CD4-positive, alpha-beta T cell treated with Interleukin-1 beta for 1 hour (primary cell): ENCODE measurements at regions not wholly inside any gene's neighbourhood (a gene's known extent, or its start where the extent isn't known, plus 50 kb on each side); places are given as distances from the start of the nearest gene placed in this dataset.

ENCODE experiments used
- DNase-seq, 2 donors: peaks; one replicate each; pipeline ENCODE4 v3.0.0-alpha.2; 2020 to 2022

- no peak for DNase-seq
These were observed 223.2 kb upstream of the FOXF1 start for GRCh38 chr16:86286991-86287663.

GRCh38 chr16:86287664-86288201, 222.6 kb upstream of the FOXF1 start:
- DNase-seq = no peak

GRCh38 chr16:86288716-86289294, 221.5 kb upstream of the FOXF1 start:
- no peak for DNase-seq

GRCh38 chr16:86289304-86289703, 221.0 kb upstream of the FOXF1 start:
- no peak for DNase-seq

GRCh38 chr16:86289907-86290306, 220.4 kb upstream of the FOXF1 start:
- no peak for DNase-seq

- DNase-seq = no peak
These were observed 218.8 kb upstream of the FOXF1 start for GRCh38 chr16:86291491-86291890.

- DNase-seq = no peak
These were observed 218.1 kb upstream of the FOXF1 start for GRCh38 chr16:86292171-86292775.

GRCh38 chr16:86292942-86293341, 217.4 kb upstream of the FOXF1 start:
- DNase-seq = no peak

- DNase-seq = no peak
These were observed 216.4 kb upstream of the FOXF1 start for GRCh38 chr16:86293906-86294305.

GRCh38 chr16:86294535-86295196, 215.7 kb upstream of the FOXF1 start:
- DNase-seq = no peak

GRCh38 chr16:86296256-86296655, 214.1 kb upstream of the FOXF1 start:
- DNase-seq = no peak

GRCh38 chr16:86297391-86297790, 212.9 kb upstream of the FOXF1 start:
- no peak for DNase-seq

- no peak for DNase-seq
These were observed 212.2 kb upstream of the FOXF1 start for GRCh38 chr16:86297866-86298757.

GRCh38 chr16:86298758-86299134, 211.6 kb upstream of the FOXF1 start:
- DNase-seq = no peak

- DNase-seq = no peak
These were observed 210.3 kb upstream of the FOXF1 start for GRCh38 chr16:86299882-86300610.

GRCh38 chr16:86300746-86301481, 209.4 kb upstream of the FOXF1 start:
- no peak for DNase-seq

- no peak for DNase-seq
These were observed 207.8 kb upstream of the FOXF1 start for GRCh38 chr16:86302421-86303109.

GRCh38 chr16:86303787-86304678, 206.3 kb upstream of the FOXF1 start:
- DNase-seq = no peak

GRCh38 chr16:86304868-86305267, 205.5 kb upstream of the FOXF1 start:
- DNase-seq = no peak

- no peak for DNase-seq
These were observed 204.9 kb upstream of the FOXF1 start for GRCh38 chr16:86305440-86305839.
